Posterior cingulate gyrus (tissue), 11 donors: ENCODE measurements at regions not wholly inside any gene's neighbourhood (a gene's known extent, or its start where the extent isn't known, plus 50 kb on each side); places are given as distances from the start of the nearest gene placed in this dataset.

ENCODE experiments used
- DNase-seq, 10 donors: peaks; one replicate each; pipeline versions ENCODE4 v3.0.0 to v3.0.0-alpha.2; 2020 to 2021; ENCODE audit warnings: mixed read lengths in 3 of 10
- intact Hi-C: fragments of 100-400 bp; cut with DNase I; formaldehyde crosslinking; loops from one replicate; pipeline ENCODE4 v1.15.1; 2023

DNA sequence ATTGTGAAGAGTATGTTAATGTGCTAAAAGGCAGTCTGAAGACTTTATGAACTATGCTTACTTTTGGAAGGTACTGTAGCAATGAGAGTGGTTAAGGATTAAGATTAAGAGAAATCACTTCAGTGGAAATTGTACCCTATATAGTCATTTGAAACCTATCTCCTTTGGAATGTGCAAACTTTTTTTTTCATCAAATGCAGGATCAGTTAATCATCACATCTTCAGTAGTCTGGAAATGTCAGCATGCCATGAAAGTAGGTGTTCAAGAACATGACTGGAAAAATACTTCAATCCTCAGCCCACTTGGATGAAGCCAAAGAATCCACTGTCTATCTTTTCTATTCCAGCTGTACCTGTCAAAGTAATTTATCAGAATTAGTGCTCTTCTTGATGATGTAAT is 157.8 kb upstream of the TMEM161B start:
- intact Hi-C loops, result no loop called here
- no peak for DNase-seq

DNA sequence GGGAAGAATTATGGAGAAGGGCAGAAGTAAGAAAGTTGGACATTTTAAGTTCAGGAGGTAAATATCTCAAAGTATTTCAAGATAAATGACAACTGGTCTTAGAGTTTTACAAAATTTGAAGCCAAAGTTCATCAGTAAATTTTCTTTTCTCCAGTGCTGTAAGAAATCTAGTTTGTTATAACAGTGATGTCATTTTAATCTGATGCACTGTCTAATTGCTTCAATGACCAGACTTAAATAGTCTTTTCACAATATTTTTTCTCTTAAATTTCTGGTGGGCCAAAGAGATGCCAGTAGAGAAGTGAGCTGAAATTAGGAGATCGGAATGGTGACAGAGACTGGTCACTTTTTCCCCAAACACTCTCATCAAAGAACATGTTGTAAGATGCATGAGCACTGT is 156.5 kb upstream of the TMEM161B start:
- intact Hi-C loops, result no loop called here
- DNase-seq, result no peak

DNA sequence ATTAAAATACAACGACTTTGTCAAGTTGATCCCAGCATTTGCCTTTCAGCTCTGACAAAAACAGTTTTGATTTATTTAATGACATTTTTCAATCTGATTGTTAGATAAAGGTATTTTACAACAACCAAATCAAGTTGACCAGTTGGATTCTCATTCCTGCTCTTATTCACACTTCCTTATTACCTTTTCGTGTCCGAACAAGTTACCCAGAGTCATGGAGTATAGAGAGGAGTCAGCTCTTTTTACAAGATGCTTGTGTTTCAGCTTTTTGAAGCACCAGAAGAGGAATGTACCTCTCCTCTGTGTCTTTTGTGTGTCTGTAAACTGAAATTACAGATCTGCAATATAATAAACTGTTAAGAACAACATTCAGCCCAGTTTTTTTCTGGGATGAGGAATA is 151.3 kb upstream of the TMEM161B start:
- intact Hi-C loops, result no loop called here

DNA sequence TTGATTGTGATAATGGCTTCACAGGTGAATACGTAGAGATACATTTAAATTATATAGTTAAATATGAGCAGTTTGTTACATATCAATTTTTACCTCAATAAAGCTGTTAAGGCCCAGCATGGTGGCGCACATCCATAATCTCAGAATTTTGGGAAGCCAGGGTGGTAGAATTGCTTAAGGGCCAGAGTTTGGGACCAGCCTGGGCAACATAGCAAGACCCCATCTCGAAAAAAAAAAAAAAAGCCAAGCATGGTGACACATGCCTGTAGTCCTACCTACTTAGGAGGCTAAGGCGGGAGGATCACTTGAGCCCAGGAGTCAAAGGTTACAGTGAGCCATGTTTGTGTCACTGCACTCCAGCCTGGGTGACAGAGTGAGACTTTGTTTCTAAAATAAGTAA is 138.7 kb upstream of the TMEM161B start:
- no peak for DNase-seq
- intact Hi-C loops, result loop anchor here (10.0 kb wide), 1 partner anchor 77 kb away; no protein-coding TSS in a partner anchor

More for the DNA sequence above, 151.3 kb upstream of the TMEM161B start:
- DNase-seq, result no peak

DNA sequence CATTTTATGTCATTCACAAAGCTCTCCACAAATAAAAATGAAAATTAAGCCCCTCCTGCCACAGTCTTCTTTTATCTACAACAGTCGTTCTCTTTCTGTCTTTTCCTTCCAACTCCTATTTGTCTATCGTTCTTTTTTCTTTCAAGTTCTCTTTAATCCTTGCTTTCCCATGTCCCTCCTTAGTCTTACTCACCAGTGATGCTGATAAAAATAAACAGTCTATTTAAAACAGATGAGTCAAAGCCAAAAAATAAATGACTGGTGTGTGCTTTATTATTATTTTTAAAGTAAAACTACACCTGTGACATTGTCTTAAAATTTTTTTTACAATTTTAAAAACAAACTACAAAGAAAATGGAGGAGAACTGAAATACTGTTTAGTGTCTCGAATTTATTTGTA is 137.1 kb upstream of the TMEM161B start:
- DNase-seq, result no peak

DNA sequence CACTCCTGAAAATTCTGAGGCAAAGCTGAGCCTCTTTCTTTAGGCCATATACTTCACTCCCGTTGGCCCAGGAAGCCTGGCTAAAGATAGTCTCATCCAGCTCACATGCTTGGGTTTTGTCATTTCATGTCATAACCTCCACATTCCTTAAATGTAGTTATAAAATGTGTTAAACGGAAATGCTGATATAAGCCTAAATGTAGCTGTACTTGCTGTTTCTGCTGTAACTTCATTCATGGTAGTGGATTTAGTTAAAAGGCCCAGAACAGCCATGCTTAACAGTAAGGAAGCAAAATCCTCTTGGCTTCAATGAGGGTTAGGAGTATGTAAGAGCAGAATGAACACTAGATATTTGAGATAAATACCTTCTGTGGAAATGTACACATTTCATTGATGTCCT is 135.8 kb upstream of the TMEM161B start:
- intact Hi-C loops, result loop anchor here (10.0 kb wide), 1 partner anchor 80 kb away; no protein-coding TSS in a partner anchor
- DNase-seq, result no peak

More for the DNA sequence above, 137.1 kb upstream of the TMEM161B start:
- intact Hi-C loops, result loop anchor here (10.0 kb wide), 1 partner anchor 79 kb away; no protein-coding TSS in a partner anchor

DNA sequence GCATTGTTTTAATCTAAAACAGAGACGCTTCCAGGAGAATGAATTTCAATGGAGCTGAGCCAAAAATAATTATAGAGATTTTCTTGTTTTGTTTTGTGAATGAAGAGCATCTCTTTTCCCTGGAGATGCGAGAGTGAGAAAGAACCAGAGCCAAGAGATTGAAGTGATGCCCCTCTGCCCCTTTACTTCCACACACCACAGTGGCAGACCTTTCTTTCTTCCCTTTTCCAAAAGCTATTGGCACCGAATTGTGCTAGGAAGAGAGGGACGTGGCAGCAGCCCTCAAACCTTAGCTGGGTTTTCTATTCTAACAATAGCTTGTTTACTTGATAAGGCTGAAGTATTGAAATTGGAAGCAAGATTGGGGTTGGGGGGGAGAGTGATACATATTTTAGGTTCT is 133.0 kb upstream of the TMEM161B start:
- peak in 1 of 10 donors; percentile 45 for DNase-seq
- intact Hi-C loops, result loop anchor here (10.0 kb wide), 1 partner anchor 83 kb away; no protein-coding TSS in a partner anchor

DNA sequence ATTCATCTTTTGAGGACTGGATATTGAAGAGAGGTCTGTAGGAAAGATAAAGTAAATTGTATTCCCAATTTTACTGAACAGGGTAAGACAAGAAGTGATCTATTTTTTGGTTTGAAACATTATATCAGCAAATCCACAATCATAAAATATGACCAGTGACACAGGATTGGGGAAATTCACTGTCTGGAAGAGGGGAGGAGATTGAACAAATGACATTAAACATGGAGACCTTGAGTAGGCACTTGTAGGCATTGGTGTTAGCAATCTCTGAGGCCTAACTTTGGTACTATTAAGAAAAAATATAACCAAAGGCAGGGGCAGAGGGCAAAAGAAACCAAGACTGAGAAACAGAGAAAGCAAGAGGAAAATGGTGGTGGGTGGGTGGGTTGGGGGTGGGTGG is 132.6 kb upstream of the TMEM161B start:
- DNase-seq, result no peak
- intact Hi-C loops, result loop anchor here (10.0 kb wide), 1 partner anchor 84 kb away; no protein-coding TSS in a partner anchor

DNA sequence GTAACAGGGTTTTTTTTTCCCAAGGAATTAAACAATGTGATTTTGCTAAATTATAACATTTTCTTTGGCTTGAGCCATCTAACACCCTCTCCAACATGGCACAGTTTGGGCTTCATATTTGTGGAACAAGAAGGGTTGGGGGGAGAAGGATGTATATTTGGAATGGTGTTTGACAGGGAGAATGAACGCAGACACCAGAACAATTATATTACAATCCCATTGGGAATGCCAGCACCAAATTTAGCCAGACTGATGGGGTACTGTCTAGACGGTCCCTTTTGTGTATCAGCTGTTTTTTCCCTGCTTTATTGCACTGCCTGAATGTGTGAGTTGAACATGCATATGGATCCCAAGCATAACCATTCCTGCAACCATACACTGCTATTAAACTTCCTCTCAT is 130.9 kb upstream of the TMEM161B start:
- intact Hi-C loops, result loop anchor here (5.0 to 10.0 kb wide), 2 partner anchors 255 to 273 kb away; no protein-coding TSS in a partner anchor

DNA sequence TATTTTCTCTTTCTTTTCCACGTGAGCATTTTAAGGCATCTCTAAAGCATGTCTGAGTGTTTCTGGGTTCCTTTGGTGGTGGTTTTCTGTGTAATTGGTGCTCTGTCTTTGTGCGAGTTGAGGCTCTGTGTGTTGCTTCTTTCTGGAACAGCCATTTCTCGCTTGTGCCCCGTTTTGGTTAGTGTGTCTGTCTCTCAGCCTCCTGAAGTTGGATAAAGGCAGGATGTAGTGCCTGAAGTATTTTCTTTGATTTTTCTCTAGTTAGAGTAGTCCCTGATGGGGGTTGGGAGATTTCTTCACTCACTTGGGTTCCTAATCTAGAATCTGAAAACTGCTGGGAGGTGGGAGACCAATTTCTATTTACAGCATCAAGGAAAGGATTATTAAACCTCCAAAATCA is 129.7 kb upstream of the TMEM161B start:
- intact Hi-C loops, result loop anchor here (5.0 to 10.0 kb wide), 2 partner anchors 254 to 274 kb away; no protein-coding TSS in a partner anchor
- no peak for DNase-seq

More for the DNA sequence above, 130.9 kb upstream of the TMEM161B start:
- DNase-seq, result no peak

DNA sequence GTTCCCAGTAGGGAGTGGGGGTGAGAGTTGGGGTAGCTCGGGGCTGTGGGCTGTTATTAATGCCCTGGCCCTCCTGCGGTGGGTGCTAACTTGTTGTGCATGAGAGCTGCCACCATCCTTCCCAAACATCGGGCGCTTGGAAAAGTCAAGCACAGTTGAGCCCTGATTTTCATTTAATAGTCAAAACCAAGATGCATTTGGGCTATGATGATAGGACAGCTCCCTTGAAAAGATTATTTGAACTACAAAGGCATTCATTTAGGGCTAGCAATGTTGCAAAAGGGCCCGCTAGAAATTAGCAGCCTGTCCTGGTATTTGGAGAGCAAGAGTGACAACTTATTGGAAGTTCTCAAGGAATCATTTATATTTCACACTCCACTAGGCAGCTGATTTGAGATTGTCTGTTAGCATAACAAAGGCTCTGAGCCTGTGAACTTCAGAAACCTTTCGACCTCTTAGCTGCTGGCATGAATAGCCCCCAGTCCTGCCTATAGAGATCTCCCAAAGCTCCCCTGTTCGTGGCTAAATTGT is 128.2 kb upstream of the TMEM161B start:
- DNase-seq, result peak in 1 of 10 donors; percentile 67
- intact Hi-C loops, result loop anchor here (5.0 to 10.0 kb wide), 2 partner anchors 252 to 275 kb away; no protein-coding TSS in a partner anchor

DNA sequence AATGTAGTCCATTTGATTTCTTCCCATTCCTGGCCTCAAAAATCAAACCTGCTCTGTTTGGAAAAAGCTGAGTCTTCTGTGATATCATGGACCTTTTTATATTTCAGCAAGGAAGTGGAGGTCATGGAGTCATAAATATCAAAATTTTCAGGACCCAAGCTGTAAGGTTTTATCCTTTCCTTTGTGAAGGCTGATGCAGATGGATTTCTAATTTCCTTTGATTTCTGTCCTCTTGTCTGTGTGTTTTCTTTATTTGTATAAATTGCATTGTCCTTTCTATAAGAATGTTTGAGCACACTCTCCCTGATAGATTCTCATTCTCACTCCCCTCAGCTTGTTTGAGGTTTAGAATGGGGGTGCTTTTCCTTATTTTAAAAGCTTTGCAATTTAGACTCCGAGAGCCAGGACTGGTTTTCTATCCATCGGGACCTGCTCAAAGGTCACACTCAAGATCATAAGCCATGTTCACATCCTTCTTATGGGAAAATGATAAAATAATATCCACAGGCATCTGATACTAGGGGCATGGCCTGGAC is 127.4 kb upstream of the TMEM161B start:
- no peak for DNase-seq
- intact Hi-C loops, result loop anchor here (5.0 to 10.0 kb wide), 2 partner anchors 251 to 276 kb away; no protein-coding TSS in a partner anchor

DNA sequence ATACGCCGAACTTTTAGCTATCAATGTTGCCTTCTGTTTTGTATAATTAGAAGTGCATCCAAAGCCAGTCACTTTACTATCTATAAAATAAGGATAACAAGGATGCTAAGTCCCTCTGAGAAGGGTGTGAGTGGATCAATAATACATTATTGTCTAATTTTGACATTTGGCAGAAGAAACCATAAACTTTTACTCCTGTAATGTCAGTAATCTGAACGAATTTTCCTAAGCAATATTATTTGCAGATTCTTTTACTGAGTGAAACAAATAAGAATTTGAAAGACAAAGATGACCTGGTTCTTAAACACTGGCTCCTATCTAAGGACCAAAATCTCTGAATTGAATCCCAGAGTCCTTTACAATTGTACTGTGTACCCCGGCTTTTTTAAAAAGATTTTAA is 126.6 kb upstream of the TMEM161B start:
- intact Hi-C loops, result loop anchor here (5.0 to 10.0 kb wide), 2 partner anchors 250 to 277 kb away; no protein-coding TSS in a partner anchor
- DNase-seq, result no peak

DNA sequence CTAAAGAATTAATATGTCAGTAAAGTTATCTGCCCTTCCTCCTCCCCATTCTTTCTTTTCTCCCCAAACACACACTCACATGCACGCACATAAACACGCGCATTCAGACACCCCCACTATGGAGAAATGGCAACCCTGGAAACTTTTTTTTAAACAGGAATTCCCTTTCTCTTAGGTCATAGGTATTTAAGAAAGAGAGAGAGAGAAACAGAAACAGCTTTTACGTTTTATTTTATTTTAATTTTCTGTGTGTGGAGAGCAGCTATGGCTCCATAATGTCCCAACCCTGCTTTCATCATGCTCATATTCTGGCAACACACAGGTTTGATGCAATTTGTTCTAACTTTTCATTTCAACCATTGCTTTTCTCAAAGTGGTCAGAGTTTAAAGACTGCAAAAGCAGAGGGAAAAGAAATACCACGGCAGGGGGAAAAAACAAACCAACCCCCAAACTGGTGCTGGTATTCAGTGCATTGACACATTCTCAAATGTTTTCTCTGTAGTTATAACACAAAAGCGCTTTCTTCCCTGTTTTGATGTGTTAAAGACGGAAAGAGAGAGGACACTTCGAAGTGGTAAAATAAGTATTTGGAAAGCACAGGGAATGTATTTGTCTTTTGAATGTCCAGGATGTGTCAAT is 126.0 kb upstream of the TMEM161B start:
- DNase-seq, result no peak
- intact Hi-C loops, result loop anchor here (5.0 to 10.0 kb wide), 2 partner anchors 250 to 278 kb away; no protein-coding TSS in a partner anchor

DNA sequence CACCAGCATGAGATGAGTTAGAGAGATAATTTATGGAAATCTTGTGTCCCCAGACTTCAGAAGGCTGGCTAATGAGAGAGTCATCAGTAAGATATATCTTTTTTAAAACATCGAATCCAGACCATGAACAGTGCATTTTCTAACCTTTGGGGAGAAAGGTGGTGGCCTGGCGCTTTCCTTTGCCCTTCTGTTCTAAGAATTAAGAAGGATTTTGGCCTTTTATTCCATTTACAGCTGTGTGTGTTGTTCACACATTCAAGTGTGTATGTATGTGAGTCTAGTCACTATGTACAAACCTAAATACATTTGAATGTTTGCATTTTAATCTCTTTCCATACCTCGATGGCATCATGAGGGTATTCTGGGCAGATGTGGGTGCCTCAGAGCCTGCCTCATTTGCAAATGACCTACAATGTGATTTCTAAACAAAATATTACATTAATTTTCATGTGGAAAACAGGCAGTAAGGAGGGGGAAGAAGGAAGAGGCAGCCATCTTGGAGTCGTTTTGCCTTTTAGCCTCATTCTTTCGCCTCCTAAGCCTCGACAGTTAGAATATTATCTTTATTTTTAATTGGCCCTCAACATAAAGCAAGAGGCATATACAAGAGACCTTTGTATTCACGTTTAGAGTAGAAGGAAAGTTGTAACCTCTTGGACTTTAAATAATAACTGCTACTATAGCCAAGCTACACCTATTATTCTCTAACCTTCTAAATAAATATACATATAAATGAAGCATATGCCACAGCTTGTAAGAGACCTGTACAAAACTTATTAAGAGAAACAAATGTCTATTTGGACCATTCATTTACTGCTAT is 125.3 kb upstream of the TMEM161B start:
- intact Hi-C loops, result loop anchor here (10.0 kb wide), 1 partner anchor 249 kb away; no protein-coding TSS in a partner anchor
- peak in 1 of 10 donors; percentile 48 for DNase-seq

DNA sequence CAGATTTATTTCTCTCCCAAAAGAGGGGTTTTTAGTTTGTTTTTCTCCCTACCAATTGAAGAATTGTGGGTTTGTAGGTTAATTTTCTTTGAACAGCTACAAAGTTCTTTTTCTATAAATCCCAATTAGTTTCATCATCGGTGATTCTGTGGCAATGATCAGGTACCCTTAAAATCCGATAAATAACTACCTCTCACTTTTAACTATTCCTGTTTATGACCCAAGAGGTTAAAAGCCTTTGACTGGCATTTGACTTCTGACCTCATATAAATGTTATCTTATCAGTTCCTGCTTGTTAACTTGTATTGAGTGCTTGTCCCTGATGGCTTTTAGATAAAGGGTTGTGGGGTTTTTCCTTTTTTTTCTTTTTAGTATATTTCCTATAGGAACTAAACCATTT is 124.4 kb upstream of the TMEM161B start:
- intact Hi-C loops, result loop anchor here (10.0 kb wide), 1 partner anchor 248 kb away; no protein-coding TSS in a partner anchor
- DNase-seq, result no peak

DNA sequence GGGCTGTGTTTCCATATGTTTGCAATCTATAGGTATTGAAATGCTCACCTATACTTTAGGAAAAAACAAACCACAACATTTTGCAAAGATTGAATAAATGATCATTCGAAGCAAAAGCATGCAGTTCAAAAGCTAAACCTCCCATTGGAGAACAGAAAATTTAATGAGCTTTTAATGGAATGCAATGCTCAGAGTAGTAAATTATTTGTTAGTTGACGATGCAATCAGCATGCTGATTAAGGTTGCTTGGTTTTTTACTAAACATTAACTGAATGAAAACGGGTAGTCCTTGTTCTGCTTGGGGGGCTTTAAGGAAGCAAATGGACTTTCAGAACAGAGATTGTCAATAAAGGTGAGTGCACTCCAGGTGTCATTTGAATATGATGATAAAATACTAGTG is 123.3 kb upstream of the TMEM161B start:
- intact Hi-C loops, result loop anchor here (10.0 kb wide), 1 partner anchor 247 kb away; no protein-coding TSS in a partner anchor

DNA sequence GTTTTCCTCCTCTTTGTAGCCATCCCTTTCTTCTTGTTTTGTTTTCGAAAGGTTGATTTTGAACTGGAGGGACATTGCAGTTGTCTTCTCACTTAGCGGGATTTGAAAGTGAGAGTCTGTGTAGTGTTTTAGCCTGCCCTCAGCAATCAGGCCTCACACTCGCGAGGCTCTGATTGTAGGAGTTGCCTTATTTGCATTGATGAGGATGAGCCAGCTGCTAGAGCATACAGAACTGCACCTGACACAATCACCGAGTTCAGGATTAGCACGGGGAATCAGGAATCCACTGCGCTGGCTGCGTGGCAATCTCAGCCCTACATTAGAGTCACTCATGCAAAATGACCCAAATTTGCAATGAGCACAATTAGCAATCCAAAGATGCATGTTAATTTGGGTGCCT is 122.5 kb upstream of the TMEM161B start:
- peak in 5 of 10 donors; percentile 42 to 82 (median 67) for DNase-seq
- intact Hi-C loops, result loop anchor here (10.0 kb wide), 1 partner anchor 246 kb away; no protein-coding TSS in a partner anchor

More for the DNA sequence above, 123.3 kb upstream of the TMEM161B start:
- DNase-seq, result no peak

DNA sequence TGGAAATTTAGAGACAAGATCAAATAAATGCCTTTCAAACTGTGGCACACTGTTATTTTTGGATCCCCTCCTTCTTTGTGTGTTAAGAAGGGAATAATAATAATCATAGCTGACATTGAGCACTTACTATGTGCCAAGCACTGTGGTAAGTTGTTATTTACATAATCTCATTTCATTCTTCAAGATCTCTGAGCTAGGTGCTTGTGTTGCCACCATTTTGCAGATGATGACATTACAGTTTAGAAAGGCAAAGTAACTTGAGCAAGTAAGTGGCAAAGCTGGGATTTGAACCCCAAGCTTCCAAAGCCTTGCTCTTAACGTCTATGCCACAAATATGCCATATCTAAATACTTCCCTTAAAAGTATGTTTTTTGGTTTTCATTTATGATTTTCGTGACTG is 121.8 kb upstream of the TMEM161B start:
- DNase-seq, result no peak
- intact Hi-C loops, result loop anchor here (10.0 kb wide), 1 partner anchor 246 kb away; no protein-coding TSS in a partner anchor

DNA sequence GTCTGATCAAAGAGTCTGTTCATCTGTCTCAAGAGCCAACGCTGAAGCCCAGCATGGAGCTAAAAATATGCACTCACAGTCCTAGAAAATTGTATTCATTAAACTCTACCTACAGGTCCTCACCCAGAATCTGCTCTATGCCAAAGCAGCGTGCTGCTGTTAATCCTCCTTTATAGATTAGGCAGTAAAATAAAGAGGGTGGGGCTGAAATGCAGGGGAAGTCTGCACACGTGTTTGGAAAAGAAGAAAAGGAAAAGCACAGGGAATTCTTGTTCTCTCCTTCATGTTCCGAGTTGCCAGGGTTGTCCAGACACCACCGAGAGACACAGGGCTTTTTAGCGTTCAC is 121.4 kb upstream of the TMEM161B start:
- no peak for DNase-seq
- intact Hi-C loops, result loop anchor here (10.0 kb wide), 1 partner anchor 245 kb away; no protein-coding TSS in a partner anchor
